ENCODE measurements at regions not wholly inside any gene's neighbourhood (a gene's known extent, or its start where the extent isn't known, plus 50 kb on each side); places are given as distances from the start of the nearest gene placed in this dataset.

DNA sequence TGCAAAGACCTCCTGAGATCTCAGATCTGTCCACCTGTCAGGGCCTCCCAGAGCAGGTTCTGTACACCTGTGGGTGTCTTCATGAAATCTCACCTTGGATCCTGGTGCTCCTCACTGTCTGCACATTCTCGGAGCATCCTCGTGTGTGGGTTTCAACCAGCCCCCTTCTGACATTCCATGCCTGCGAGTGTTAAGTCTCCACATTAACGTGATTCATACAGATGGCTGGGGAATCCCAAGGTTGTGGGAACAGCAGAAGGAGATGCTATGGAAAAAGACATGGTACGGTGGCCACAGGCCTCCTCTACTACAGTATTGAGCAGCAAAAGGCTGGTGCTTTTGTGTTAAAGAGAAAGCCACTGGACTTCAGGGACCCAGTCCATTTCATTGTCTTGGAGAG is 556.5 kb downstream of the DHX35 start:
- TF ChIP-seq CTCF (IDR thresholded peaks at IDR 0.05) (no peak), POLR2A (IDR thresholded peaks at IDR 0.05) (no peak)

Measured in ovary (tissue), 3 donors.